NCI-H1694 (cell line): ENCODE measurements at regions not wholly inside any gene's neighbourhood (a gene's known extent, or its start where the extent isn't known, plus 50 kb on each side); places are given as distances from the start of the nearest gene placed in this dataset.
"Not testable (repeated sequence)": the region's sequence is repeated elsewhere in the genome, so short reads cannot be mapped to it uniquely, and the experiment has no call there.

Source experiments
- DNase-seq: peaks from one replicate; lab custom pipeline; 2025; lab: John Stamatoyannopoulos, UW

- no peak for DNase-seq
Measured at GRCh38 chr10:4296161-4296560, 511.2 kb upstream of the KLF6 start.

- DNase-seq = no peak
Measured at GRCh38 chr10:4294996-4295792, 510.2 kb upstream of the KLF6 start.

GRCh38 chr10:4294271-4294670 is 509.3 kb upstream of the KLF6 start:
- no peak for DNase-seq

GRCh38 chr10:4291990-4292389 is 507.0 kb upstream of the KLF6 start:
- DNase-seq = no peak

- no peak for DNase-seq
Measured at GRCh38 chr10:4285121-4285520, 500.1 kb upstream of the KLF6 start.

GRCh38 chr10:4283846-4284610 is 499.0 kb upstream of the KLF6 start:
- DNase-seq = no peak

- no peak for DNase-seq
Measured at GRCh38 chr10:4282496-4282895, 497.5 kb upstream of the KLF6 start.

GRCh38 chr10:4281190-4281825 is 496.3 kb upstream of the KLF6 start:
- DNase-seq = no peak

GRCh38 chr10:4280461-4281189 is 495.6 kb upstream of the KLF6 start:
- no peak for DNase-seq

GRCh38 chr10:4279655-4280054 is 494.6 kb upstream of the KLF6 start:
- no peak for DNase-seq

GRCh38 chr10:4278186-4278585 is 493.2 kb upstream of the KLF6 start:
- DNase-seq = no peak

- no peak for DNase-seq
Measured at GRCh38 chr10:4276151-4276550, 491.1 kb upstream of the KLF6 start.

GRCh38 chr10:4274671-4275070 is 489.7 kb upstream of the KLF6 start:
- not testable (repeated sequence) for DNase-seq

- no peak for DNase-seq
Measured at GRCh38 chr10:4271193-4271592, 486.2 kb upstream of the KLF6 start.

GRCh38 chr10:4270116-4270515 is 485.1 kb upstream of the KLF6 start:
- DNase-seq = no peak

GRCh38 chr10:4268490-4268889 is 483.5 kb upstream of the KLF6 start:
- DNase-seq = not testable (repeated sequence)

- no peak for DNase-seq
Measured at GRCh38 chr10:4267086-4267773, 482.2 kb upstream of the KLF6 start.

GRCh38 chr10:4266416-4267085 is 481.5 kb upstream of the KLF6 start:
- no peak for DNase-seq

GRCh38 chr10:4265964-4266363 is 481.0 kb upstream of the KLF6 start:
- no peak for DNase-seq

GRCh38 chr10:4264209-4264865 is 479.3 kb upstream of the KLF6 start:
- DNase-seq = no peak

- DNase-seq = no peak
Measured at GRCh38 chr10:4263601-4263921, 478.6 kb upstream of the KLF6 start.
